ENCODE measurements at regions not wholly inside any gene's neighbourhood (a gene's known extent, or its start where the extent isn't known, plus 50 kb on each side); places are given as distances from the start of the nearest gene placed in this dataset.

- TF ChIP-seq CTCF (IDR thresholded peaks at IDR 0.05; ENCODE audit: low read depth, low read length, missing input control) (no peak), MAX (IDR thresholded peaks at IDR 0.05) (no peak), RAD21 (IDR thresholded peaks at IDR 0.05) (no peak), JUND (IDR thresholded peaks at IDR 0.05) (no peak), GABPA (IDR thresholded peaks at IDR 0.05 in 1 of 2, conservative IDR thresholded peaks at IDR 0.05 in 1 of 2) (no peak), YY1 (IDR thresholded peaks at IDR 0.05) (no peak), ZBTB33 (IDR thresholded peaks at IDR 0.05) (no peak), SP1 (IDR thresholded peaks at IDR 0.05) (no peak), RXRA (IDR thresholded peaks at IDR 0.05) (no peak), EGR1 (IDR thresholded peaks at IDR 0.05; ENCODE audit: low read depth in 2 of 2) (no peak), HNF4A (conservative IDR thresholded peaks at IDR 0.05) (no peak), NR2F2 (IDR thresholded peaks at IDR 0.05) (no peak)
Observed at GRCh38 chr11:112532506-112532905, 271.8 kb upstream of the PLET1 start.

Data from liver (tissue), 3 donors.